Right lobe of liver (tissue), 4 donors: ENCODE measurements at regions not wholly inside any gene's neighbourhood (a gene's known extent, or its start where the extent isn't known, plus 50 kb on each side); places are given as distances from the start of the nearest gene placed in this dataset.

Experiments used
- CTCF ChIP-seq, 4 donors: fragments of 200-600 bp in 3 of 4; fragments of 450-650 bp in 1 of 4; IDR thresholded peaks; one replicate each; pipeline versions ENCODE4 v1.5.1 to v1.8.0; 2016 to 2022; ENCODE audit warnings: antibody characterized with exemption in 4 of 4, mild to moderate bottlenecking in 2 of 4
- POLR2A ChIP-seq: fragments of 450-650 bp; IDR thresholded peaks from one replicate; pipeline ENCODE4 v1.6.1; 2017; ENCODE audit warnings: antibody characterized with exemption, mild to moderate bottlenecking
- donor health status: DM: no; HTN: no; CAD: no.
- donor health status: DM: no; HTN: no; CAD: no.
- donor health status: DM: no; HTN: yes; CAD: no.

GRCh38 chr3:74763830-74764229, 149.4 kb upstream of the CNTN3 start:
- TF ChIP-seq CTCF (IDR thresholded peaks at IDR 0.05) (no peak), POLR2A (no peak)
